ENCODE measurements at regions not wholly inside any gene's neighbourhood (a gene's known extent, or its start where the extent isn't known, plus 50 kb on each side); places are given as distances from the start of the nearest gene placed in this dataset.

DNA sequence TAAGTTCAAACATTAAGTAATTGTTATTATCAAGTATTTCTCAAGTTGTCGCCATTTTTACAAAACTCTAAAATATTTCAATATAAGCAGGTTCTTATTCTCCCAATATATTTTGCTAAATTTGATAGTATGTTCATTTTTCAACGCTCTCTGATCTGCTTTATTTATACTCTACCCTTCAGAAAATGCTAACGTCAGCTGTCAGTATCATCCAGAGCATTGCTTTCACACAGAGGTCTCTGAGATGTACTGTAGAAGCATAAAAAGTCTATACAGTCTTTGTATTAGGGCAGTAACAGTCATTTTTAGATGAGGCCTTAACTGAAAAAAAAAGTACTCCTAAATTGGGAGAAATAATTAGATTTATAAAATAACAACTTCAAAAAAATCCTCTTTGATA is 533.1 kb upstream of the LRFN5 start:
- Mint-ChIP-seq H3K9me3 (no peaks in the 10 kb centered on the region), H3K27ac (no peak overlapping the region), H3K4me1 (no peaks in the 10 kb centered on the region), H3K36me3 (no peaks in the 10 kb centered on the region), H3K27me3 (ENCODE audit: low read depth in 3 of 3) (no peaks in the 10 kb centered on the region), H3K4me3 (no peak overlapping the region)
- no peak overlapping the region for H3K4me3 ChIP-seq (replicated peaks in 1 of 3; ENCODE audit: low read depth in 2 of 3, low read length in 3 of 3)
- intact Hi-C loops (cut with micrococcal nuclease) = no loop called here
- no peak overlapping the region for H3K27ac ChIP-seq (ENCODE audit: low read depth in 1 of 2, low read length in 2 of 2)
- no peaks in the 10 kb centered on the region for H4K20me1 ChIP-seq (ENCODE audit: insufficient read depth, low read length)
- H3K9ac ChIP-seq (ENCODE audit: insufficient read depth, low read length, poor library complexity, severe bottlenecking) = no peak overlapping the region
- H3K27me3 ChIP-seq (ENCODE audit: control insufficient read depth in 2 of 2, insufficient read depth in 2 of 2, low read length in 2 of 2) = no peaks in the 10 kb centered on the region
- no peaks in the 10 kb centered on the region for H3K79me2 ChIP-seq (ENCODE audit: insufficient read depth, low read length)
- no CpG with 5 or more reads among the region's 3 CpGs for WGBS (ENCODE audit: insufficient coverage)
- H3K4me1 ChIP-seq (ENCODE audit: control insufficient read depth in 1 of 2, insufficient read depth in 2 of 2, low read length in 2 of 2) = no peaks in the 10 kb centered on the region
- DNase-seq = no peak
- H3K36me3 ChIP-seq (replicated peaks in 1 of 2; ENCODE audit: control insufficient read depth in 1 of 2, insufficient read depth in 2 of 2, low read length in 2 of 2) = no peaks in the 10 kb centered on the region
- no peak overlapping the region for H3K4me2 ChIP-seq (replicated peaks; ENCODE audit: extremely low read depth, low read length, poor library complexity, severe bottlenecking)
- peaks cover 0 to 3% of the 10 kb centered on the region in 2 donors for H3K9me3 ChIP-seq (replicated peaks in 1 of 2; ENCODE audit: control insufficient read depth in 1 of 2, insufficient read depth in 1 of 2, low read length in 2 of 2)
- TF ChIP-seq, protein P1, sequence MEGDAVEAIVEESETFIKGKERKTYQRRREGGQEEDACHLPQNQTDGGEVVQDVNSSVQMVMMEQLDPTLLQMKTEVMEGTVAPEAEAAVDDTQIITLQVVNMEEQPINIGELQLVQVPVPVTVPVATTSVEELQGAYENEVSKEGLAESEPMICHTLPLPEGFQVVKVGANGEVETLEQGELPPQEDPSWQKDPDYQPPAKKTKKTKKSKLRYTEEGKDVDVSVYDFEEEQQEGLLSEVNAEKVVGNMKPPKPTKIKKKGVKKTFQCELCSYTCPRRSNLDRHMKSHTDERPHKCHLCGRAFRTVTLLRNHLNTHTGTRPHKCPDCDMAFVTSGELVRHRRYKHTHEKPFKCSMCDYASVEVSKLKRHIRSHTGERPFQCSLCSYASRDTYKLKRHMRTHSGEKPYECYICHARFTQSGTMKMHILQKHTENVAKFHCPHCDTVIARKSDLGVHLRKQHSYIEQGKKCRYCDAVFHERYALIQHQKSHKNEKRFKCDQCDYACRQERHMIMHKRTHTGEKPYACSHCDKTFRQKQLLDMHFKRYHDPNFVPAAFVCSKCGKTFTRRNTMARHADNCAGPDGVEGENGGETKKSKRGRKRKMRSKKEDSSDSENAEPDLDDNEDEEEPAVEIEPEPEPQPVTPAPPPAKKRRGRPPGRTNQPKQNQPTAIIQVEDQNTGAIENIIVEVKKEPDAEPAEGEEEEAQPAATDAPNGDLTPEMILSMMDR (IDR thresholded peaks at IDR 0.05) = no peak
- no peak overlapping the region for H2AFZ ChIP-seq (ENCODE audit: insufficient read depth, low read depth, low read length, poor library complexity, severe bottlenecking)

DNA sequence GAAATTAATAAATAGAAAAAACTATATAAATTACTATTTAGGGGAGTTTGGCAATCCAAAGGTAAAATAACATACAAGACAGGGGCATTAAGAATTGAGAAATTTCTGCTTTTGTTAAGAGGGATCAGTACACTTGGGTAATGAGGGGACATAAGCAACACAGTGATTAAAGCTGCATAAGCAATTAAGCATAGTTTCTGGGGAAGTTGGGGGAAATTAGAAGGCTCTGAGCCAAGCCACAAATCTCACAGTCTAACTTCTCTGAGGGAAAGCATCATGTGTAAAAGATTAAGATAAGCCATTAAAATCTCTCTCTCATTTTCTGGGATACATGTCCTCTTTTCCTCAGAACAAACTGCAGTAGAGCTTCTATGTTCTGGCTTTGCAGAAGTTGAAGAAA is 533.9 kb upstream of the LRFN5 start:
- TF ChIP-seq, protein P1 (IDR thresholded peaks at IDR 0.05) = no peak
- H3K36me3 Mint-ChIP-seq = no peaks in the 10 kb centered on the region
- no peaks in the 10 kb centered on the region for H4K20me1 ChIP-seq (ENCODE audit: insufficient read depth, low read length)
- no peaks in the 10 kb centered on the region for H3K36me3 ChIP-seq (replicated peaks in 1 of 2; ENCODE audit: control insufficient read depth in 1 of 2, insufficient read depth in 2 of 2, low read length in 2 of 2)
- H3K79me2 ChIP-seq (ENCODE audit: insufficient read depth, low read length) = no peaks in the 10 kb centered on the region
- no peak overlapping the region for H3K4me3 Mint-ChIP-seq
- no peak overlapping the region for H3K27ac ChIP-seq (ENCODE audit: low read depth in 1 of 2, low read length in 2 of 2)
- DNase-seq = no peak
- intact Hi-C loops (cut with micrococcal nuclease) = no loop called here
- H3K27me3 ChIP-seq (ENCODE audit: control insufficient read depth in 2 of 2, insufficient read depth in 2 of 2, low read length in 2 of 2) = no peaks in the 10 kb centered on the region
- no peak overlapping the region for H2AFZ ChIP-seq (ENCODE audit: insufficient read depth, low read depth, low read length, poor library complexity, severe bottlenecking)
- H3K4me3 ChIP-seq (replicated peaks in 1 of 3; ENCODE audit: low read depth in 2 of 3, low read length in 3 of 3) = no peak overlapping the region
- peaks cover 0 to 3% of the 10 kb centered on the region in 2 donors for H3K9me3 ChIP-seq (replicated peaks in 1 of 2; ENCODE audit: control insufficient read depth in 1 of 2, insufficient read depth in 1 of 2, low read length in 2 of 2)
- no peak overlapping the region for H3K9ac ChIP-seq (ENCODE audit: insufficient read depth, low read length, poor library complexity, severe bottlenecking)
- H3K27ac Mint-ChIP-seq = no peak overlapping the region
- H3K27me3 Mint-ChIP-seq (ENCODE audit: low read depth in 3 of 3) = no peaks in the 10 kb centered on the region
- H3K4me1 ChIP-seq (ENCODE audit: control insufficient read depth in 1 of 2, insufficient read depth in 2 of 2, low read length in 2 of 2) = no peaks in the 10 kb centered on the region
- no peaks in the 10 kb centered on the region for H3K9me3 Mint-ChIP-seq
- no peaks in the 10 kb centered on the region for H3K4me1 Mint-ChIP-seq
- no peak overlapping the region for H3K4me2 ChIP-seq (replicated peaks; ENCODE audit: extremely low read depth, low read length, poor library complexity, severe bottlenecking)
